ENCODE measurements at regions not wholly inside any gene's neighbourhood (a gene's known extent, or its start where the extent isn't known, plus 50 kb on each side); places are given as distances from the start of the nearest gene placed in this dataset.

DNA sequence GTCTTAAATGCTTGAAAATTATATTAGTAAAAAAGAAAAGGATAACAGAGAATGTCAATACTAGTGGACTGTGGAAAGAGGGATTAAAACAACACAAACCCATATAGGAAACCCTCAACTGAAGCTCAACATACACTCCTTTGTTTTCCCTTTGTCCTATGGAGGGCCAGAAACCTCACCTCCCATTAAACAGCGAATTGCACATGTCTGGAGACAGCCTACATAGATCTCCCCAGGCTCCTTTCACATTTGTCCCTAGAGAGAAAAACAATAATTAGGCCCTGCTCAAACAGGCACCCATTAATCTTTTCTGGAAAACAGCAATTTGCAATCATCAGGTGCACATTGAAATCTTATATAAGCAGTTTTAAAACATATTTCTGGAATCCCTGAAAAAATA lies 87.6 kb upstream of the SEMA3D start:
- CTCF ChIA-PET (ENCODE audit: partially characterized antibody), result interaction anchor here (1.0 kb wide), 1 partner anchor 11 kb away, joined by 3 read pairs; no protein-coding TSS in a partner anchor
- Histone ChIP-seq H3K4me1 (replicated peaks in 1 of 4; ENCODE audit: control insufficient read depth in 3 of 4, insufficient read depth in 4 of 4, low read length in 3 of 4) (peaks cover 0 to 16% (median 5%) of the 10 kb centered on the region in 4 experiments; a peak in 4 of 7 replicates), H3K4ac (replicated peaks; ENCODE audit: insufficient read length, low read depth, low read length) (no peak overlapping the region), H4K5ac (ENCODE audit: insufficient read length, low read depth, low read length) (no peak overlapping the region), H2AFZ (ENCODE audit: low read length) (no peak overlapping the region), H3K36me3 (ENCODE audit: control insufficient read depth in 2 of 4, insufficient read depth in 4 of 4, low read length in 3 of 4) (no peaks in the 10 kb centered on the region), H4K8ac (ENCODE audit: extremely low read depth, insufficient read depth, low read length) (no peak overlapping the region), H4K20me1 (replicated peaks in 1 of 2; ENCODE audit: control insufficient read depth in 1 of 2, insufficient read depth in 2 of 2, low read length in 2 of 2) (no peaks in the 10 kb centered on the region), H2BK20ac (ENCODE audit: low read length) (no peak overlapping the region), H3K14ac (ENCODE audit: insufficient read length) (no peak overlapping the region), H3K9ac (replicated peaks in 1 of 4; ENCODE audit: extremely low read depth in 1 of 4, low read depth in 3 of 4, low read length in 3 of 4) (no peak overlapping the region), H3K27ac (ENCODE audit: low read depth, low read length) (no peak overlapping the region; the same call in 1 of the 2 replicates), H2AK5ac (ENCODE audit: low read depth, low read length) (no peak overlapping the region), H3K79me1 (ENCODE audit: low read depth, low read length) (no peaks in the 10 kb centered on the region), H3K4me3 (ENCODE audit: extremely low read depth in 1 of 4, insufficient read depth in 2 of 4, low read depth in 3 of 4, low read length in 4 of 4) (no peak overlapping the region; a peak in 1 of 8 replicates), H3K27me3 (replicated peaks in 1 of 4; ENCODE audit: control insufficient read depth in 3 of 4, extremely low read depth in 1 of 4, insufficient read depth in 3 of 4, low read length in 3 of 4) (no peaks in the 10 kb centered on the region), H3K23ac (ENCODE audit: insufficient read length) (no peak overlapping the region), H3K23me2 (ENCODE audit: low read depth, low read length) (no peaks in the 10 kb centered on the region), H2BK12ac (ENCODE audit: low read depth, low read length) (no peak overlapping the region), H3K9me3 (ENCODE audit: insufficient read depth in 2 of 2, low read depth in 1 of 2, low read length in 1 of 2) (no peaks in the 10 kb centered on the region), H4K91ac (replicated peaks; ENCODE audit: insufficient read length, low read length) (no peak overlapping the region), H3K4me2 (ENCODE audit: insufficient read depth in 1 of 2, low read depth in 2 of 2, low read length in 2 of 2) (no peak overlapping the region; a peak in 2 of 4 replicates), H2BK15ac (ENCODE audit: low read length) (no peak overlapping the region), H2BK5ac (ENCODE audit: low read depth, low read length) (peak overlapping the region; percentile 68; the same call in 1 of the 2 replicates), H3K18ac (ENCODE audit: extremely low read depth, low read length) (no peak overlapping the region), H3K79me2 (ENCODE audit: control insufficient read depth in 1 of 2, insufficient read depth in 2 of 2, low read length in 2 of 2) (no peaks in the 10 kb centered on the region), H2BK120ac (replicated peaks; ENCODE audit: low read depth, low read length) (no peak overlapping the region), H3K56ac (replicated peaks; ENCODE audit: insufficient read length, low read depth, low read length) (no peak overlapping the region)
- POLR2A ChIA-PET (ENCODE audit: partially characterized antibody), result interaction anchor here (1.0 kb wide), 1 partner anchor 17 kb away, joined by 3 read pairs; no protein-coding TSS in a partner anchor
- DNase-seq (ENCODE audit: low read depth in 1 of 2, low spot score in 2 of 2) (no peak), FAIRE-seq (no peak)
- WGBS, 2 experiments (ENCODE audit: extremely low coverage in 1 of 2, insufficient coverage in 1 of 2, insufficient read length in 1 of 2, insufficient replicate concordance in 2 of 2, low coverage in 1 of 2, low lambda C conversion rate in 2 of 2, missing lambda C conversion rate in 1 of 2), result 40% methylated on average over 1 of the region's 1 CpG; no CpG with 5 or more reads in 1 of the 2 experiments
- TF ChIP-seq BRCA1 (IDR thresholded peaks at IDR 0.05; ENCODE audit: low read depth, low read length) (no peak), NRF1 (IDR thresholded peaks at IDR 0.05; ENCODE audit: low read depth, low read length) (no peak)

All from H1 (cell line).